HepG2 (cell line): ENCODE measurements at regions not wholly inside any gene's neighbourhood (a gene's known extent, or its start where the extent isn't known, plus 50 kb on each side); places are given as distances from the start of the nearest gene placed in this dataset.

Experiments used
- ATAC-seq: fragments of 200-7000 bp; cut with Tn5 transposase; 3 replicates; pipeline ENCODE4 v1.9.1; 2020; ENCODE audit warnings: mild to moderate bottlenecking, moderate library complexity
- BruUV-seq: library from RNA; stranded (reverse); fragments of 400-500 nt; replicated peaks from 2 replicates; lab custom pipeline; 2021; lab: Mats Ljungman, UMichigan
- CTCF ChIA-PET: fragments of 300-600 bp; formaldehyde crosslinking; extraction: SDS; loops from one replicate; lab custom pipeline; 2021; ENCODE audit warnings: low total read pairs, inconsistent platforms, low intra/inter-chr PET ratio; lab: Yijun Ruan, JAX
- POLR2A ChIA-PET: fragments of 350-600 bp; sonication (Branson Sonifier 250); formaldehyde crosslinking; loops from one replicate; lab custom pipeline; 2020; ENCODE audit warnings: antibody characterized with exemption, inconsistent platforms; lab: Yijun Ruan, JAX
- DNase-seq: peaks from one replicate; pipeline ENCODE4 v3.0.0-alpha.2; 2015; ENCODE audit warnings: low spot score
- FAIRE-seq: peaks from 3 replicates; lab custom pipeline; 2011; peaks lifted over from hg19 to GRCh38; lab: Jason Lieb, UNC
- H2AFZ ChIP-seq: one replicate; pipeline ENCODE4 v1.6.1; 2011; ENCODE audit warnings: low read length, inconsistent platforms
- H3K27ac ChIP-seq: fragments of 300-600 bp; 3 replicates; pipeline ENCODE4 v1.8.0; 2011; ENCODE audit warnings: mixed run types, mild to moderate bottlenecking, mixed read lengths, low read length, inconsistent platforms; ENCODE audit not compliant: insufficient read depth; ENCODE audit errors: extremely low read length
- H3K27me3 ChIP-seq, 2 experiments: fragments of 200-600 bp in 1 of 2; 2 replicates in 1 of 2; 3 replicates in 1 of 2; pipeline versions ENCODE4 v1.6.0 to v1.8.0; 2011; ENCODE audit warnings: low read length in 2 of 2, mild to moderate bottlenecking in 2 of 2, moderate library complexity in 2 of 2, inconsistent platforms in 1 of 2; ENCODE audit not compliant: insufficient read depth in 2 of 2, control insufficient read depth in 1 of 2
- H3K36me3 ChIP-seq, 2 experiments: fragments of 200-600 bp in 1 of 2; replicated peaks in 1 of 2; 2 replicates in 1 of 2; 3 replicates in 1 of 2; pipeline versions ENCODE4 v1.5.1 to v1.8.0; 2011; ENCODE audit warnings: low read length in 2 of 2, inconsistent platforms in 1 of 2; ENCODE audit not compliant: insufficient read depth in 2 of 2, control insufficient read depth in 1 of 2
- H3K4me1 ChIP-seq: 2 replicates; pipeline ENCODE4 v1.5.1; 2012; ENCODE audit warnings: low read length, inconsistent platforms; ENCODE audit not compliant: insufficient read depth
- H3K4me2 ChIP-seq: 2 replicates; pipeline ENCODE4 v1.6.0; 2011; ENCODE audit warnings: low read depth, low read length, inconsistent platforms
- H3K4me3 ChIP-seq, 3 experiments: fragments of 200-600 bp in 1 of 3; sonication (generic), shearing (Covaris generic) in 1 of 3; replicated peaks in 1 of 3; 2 replicates each; pipeline ENCODE4 v1.5.1; 2011 to 2016; ENCODE audit warnings: low read length in 3 of 3, inconsistent platforms in 2 of 3, low read depth in 2 of 3, mild to moderate bottlenecking in 2 of 3, control low read depth in 1 of 3, mixed read lengths in 1 of 3; ENCODE audit not compliant: insufficient read depth in 1 of 3
- H3K79me2 ChIP-seq: one replicate; pipeline ENCODE4 v1.6.1; 2011; ENCODE audit warnings: low read length, inconsistent platforms; ENCODE audit not compliant: insufficient read depth
- H3K9ac ChIP-seq: 2 replicates; pipeline ENCODE4 v1.6.0; 2011; ENCODE audit warnings: mild to moderate bottlenecking, low read depth, low read length, inconsistent platforms; ENCODE audit not compliant: insufficient read depth
- H3K9me3 ChIP-seq: 2 replicates; pipeline ENCODE4 v1.5.1; 2012; ENCODE audit warnings: mild to moderate bottlenecking, low read length
- H4K20me1 ChIP-seq: 2 replicates; pipeline ENCODE4 v1.6.0; 2011; ENCODE audit warnings: inconsistent platforms, mild to moderate bottlenecking, low read length, moderate library complexity; ENCODE audit not compliant: insufficient read depth
- FOXO4 ChIP-seq: sonication (generic); formaldehyde crosslinking; conservative IDR thresholded peaks from 2 replicates; pipeline ENCODE4 v1.8.1; 2023; ENCODE audit warnings: missing genetic modification reagents
- MIXL1 ChIP-seq: IDR thresholded peaks from 2 replicates; pipeline ENCODE4 v1.6.1; 2016
- SMC3 ChIP-seq: IDR thresholded peaks from 2 replicates; pipeline ENCODE4 v1.6.1; 2011; ENCODE audit warnings: low read length, improper control_type of control experiment
- STAG1 ChIP-seq: sonication (generic); formaldehyde crosslinking; IDR thresholded peaks from 2 replicates; pipeline ENCODE4 v1.4.0; 2020; ENCODE audit warnings: missing genetic modification reagents
- TIGD3 ChIP-seq: sonication (generic); formaldehyde crosslinking; IDR thresholded peaks from 2 replicates; pipeline ENCODE4 v1.5.1; 2020; ENCODE audit warnings: mild to moderate bottlenecking, missing genetic modification reagents, borderline replicate concordance
- ZBTB44 ChIP-seq: sonication (generic); formaldehyde crosslinking; IDR thresholded peaks from 2 replicates; pipeline ENCODE4 v1.4.0; 2020; ENCODE audit warnings: missing genetic modification reagents
- ZNF232 ChIP-seq: sonication (generic); formaldehyde crosslinking; IDR thresholded peaks from 2 replicates; pipeline ENCODE4 v1.4.0; 2020; ENCODE audit warnings: missing genetic modification reagents, borderline replicate concordance
- ZNF318 ChIP-seq: sonication (generic); formaldehyde crosslinking; IDR thresholded peaks from 2 replicates; pipeline ENCODE4 v1.4.0; 2020; ENCODE audit warnings: mild to moderate bottlenecking, missing genetic modification reagents
- ZNF703 ChIP-seq: sonication (generic); formaldehyde crosslinking; IDR thresholded peaks from 2 replicates; pipeline ENCODE4 v1.5.1; 2020; ENCODE audit warnings: missing genetic modification reagents, mild to moderate bottlenecking, moderate library complexity, borderline replicate concordance
- ZNF788 ChIP-seq: sonication (generic); formaldehyde crosslinking; IDR thresholded peaks from 2 replicates; pipeline ENCODE4 v1.5.0; 2020; ENCODE audit warnings: mild to moderate bottlenecking, missing genetic modification reagents, borderline replicate concordance
- ZSCAN9 ChIP-seq: IDR thresholded peaks from 2 replicates; pipeline ENCODE4 v1.6.1; 2016; ENCODE audit warnings: borderline replicate concordance
- WGBS: methylation state at CpG from one replicate; pipeline ENCODE4 v1.1.6; 2017; ENCODE audit warnings: low lambda C conversion rate; 5-methylcytosine and 5-hydroxymethylcytosine counted together
- in situ Hi-C: cut with HindIII; loops from 2 replicates; pipeline ENCODE4 v1.10.0; 2017; ENCODE audit warnings: low pct_unique_long_range_greater_than_20kb; ENCODE audit not compliant: extremely low pct_ligation_motif_present
- intact Hi-C: fragments of 100-400 bp; cut with micrococcal nuclease; formaldehyde crosslinking; loops from one replicate; pipeline ENCODE4 v1.10.0; 2022; ENCODE audit not compliant: unreplicated experiment

- ChIA-PET POLR2A (no interaction called here), CTCF (interaction anchor here (0.6 to 2.1 kb wide), 5 partner anchors 10 to 1605 kb away, joined by 3 to 34 read pairs (median 5); no protein-coding TSS in a partner anchor)
- no peak overlapping the region for H3K27ac ChIP-seq
- H2AFZ ChIP-seq, result no peak overlapping the region
- no peak overlapping the region for H3K4me2 ChIP-seq
- in situ Hi-C loops (loop anchor here (5.0 to 10.0 kb wide), 2 partner anchors 526 to 663 kb away; no protein-coding TSS in a partner anchor), intact Hi-C loops (loop anchor here (1.0 to 10.0 kb wide), 4 partner anchors 163 to 661 kb away; no protein-coding TSS in a partner anchor)
- H3K27me3 ChIP-seq, result no peaks in the 10 kb centered on the region
- H3K9me3 ChIP-seq, result no peaks in the 10 kb centered on the region
- no peaks in the 10 kb centered on the region for H3K36me3 ChIP-seq
- 3% methylated on average over 4 of the region's 4 CpGs for WGBS
- H3K4me3 ChIP-seq, result no peak overlapping the region
- no peaks in the 10 kb centered on the region for H4K20me1 ChIP-seq
- peak; percentile 92 for ATAC-seq
- BruUV-seq, result no TSS peak
- H3K79me2 ChIP-seq, result no peaks in the 10 kb centered on the region
- no peak overlapping the region for H3K9ac ChIP-seq
- peak; percentile 49 for DNase-seq
- no peaks in the 10 kb centered on the region for H3K4me1 ChIP-seq
- peak; percentile 88 for FAIRE-seq
- TF ChIP-seq FOXO4 (CRISPR knock-in tag), result no peak
- no peak for TF ChIP-seq ZBTB44 (CRISPR knock-in tag)
- no peak for TF ChIP-seq ZNF232 (CRISPR knock-in tag)
- no peak for TF ChIP-seq ZNF318
- no peak for TF ChIP-seq TIGD3 (CRISPR knock-in tag)
- no peak for TF ChIP-seq ZNF788 (CRISPR knock-in tag)
- peak; percentile 84 for TF ChIP-seq STAG1 (CRISPR knock-in tag)
- TF ChIP-seq ZSCAN9, result no peak
- TF ChIP-seq ZNF703 (CRISPR knock-in tag), result no peak
- no peak for TF ChIP-seq MIXL1 (CRISPR knock-in tag)
- peak; percentile 82; the same call in 1 of the 2 replicates for TF ChIP-seq SMC3
Observed at GRCh38 chr2:18378020-18378653, 182.3 kb downstream of the RDH14 start.
